ENCODE measurements at regions not wholly inside any gene's neighbourhood (a gene's known extent, or its start where the extent isn't known, plus 50 kb on each side); places are given as distances from the start of the nearest gene placed in this dataset.

- DNase-seq = no peak
Observed at GRCh38 chr9:28234133-28234893, 661.0 kb upstream of the C9orf72 start.

GRCh38 chr9:28234894-28235277 lies 661.6 kb upstream of the C9orf72 start:
- DNase-seq = no peak

- DNase-seq = no peak
Observed at GRCh38 chr9:28249424-28249823, 676.1 kb upstream of the C9orf72 start.

- DNase-seq = no peak
Observed at GRCh38 chr9:28255174-28255573, 681.9 kb upstream of the C9orf72 start.

- no peak for DNase-seq
Observed at GRCh38 chr9:28260330-28260729, 687.0 kb upstream of the C9orf72 start.

- DNase-seq = no peak
Observed at GRCh38 chr9:28264368-28264767, 691.1 kb upstream of the C9orf72 start.

- no peak for DNase-seq
Observed at GRCh38 chr9:28267351-28267750, 694.1 kb upstream of the C9orf72 start.

GRCh38 chr9:28270156-28270555 lies 696.9 kb upstream of the C9orf72 start:
- no peak for DNase-seq

GRCh38 chr9:28272127-28272526 lies 698.8 kb upstream of the C9orf72 start:
- no peak for DNase-seq

- DNase-seq = no peak
Observed at GRCh38 chr9:28287455-28287854, 714.2 kb upstream of the C9orf72 start.

GRCh38 chr9:28289746-28290145 lies 716.5 kb upstream of the C9orf72 start:
- no peak for DNase-seq

- no peak for DNase-seq
Observed at GRCh38 chr9:28293369-28294090, 720.2 kb upstream of the C9orf72 start.

- no peak for DNase-seq
Observed at GRCh38 chr9:28301281-28301680, 728.0 kb upstream of the C9orf72 start.

- no peak for DNase-seq
Observed at GRCh38 chr9:28317745-28318144, 744.5 kb upstream of the C9orf72 start.

GRCh38 chr9:28318515-28318914 lies 745.2 kb upstream of the C9orf72 start:
- no peak for DNase-seq

- no peak for DNase-seq
Observed at GRCh38 chr9:28319981-28320380, 746.7 kb upstream of the C9orf72 start.

GRCh38 chr9:28320616-28321015 lies 747.3 kb upstream of the C9orf72 start:
- no peak for DNase-seq

- no peak for DNase-seq
Observed at GRCh38 chr9:28329323-28329722, 756.0 kb upstream of the C9orf72 start.

GRCh38 chr9:28332648-28333047 lies 759.4 kb upstream of the C9orf72 start:
- no peak for DNase-seq

- DNase-seq = no peak
Observed at GRCh38 chr9:28341913-28342312, 768.6 kb upstream of the C9orf72 start.

GRCh38 chr9:28342815-28343338 lies 769.6 kb upstream of the C9orf72 start:
- no peak for DNase-seq

- no peak for DNase-seq
Observed at GRCh38 chr9:28363151-28363562, 789.9 kb upstream of the C9orf72 start.

GRCh38 chr9:28365020-28365640 lies 791.8 kb upstream of the C9orf72 start:
- no peak for DNase-seq

- DNase-seq = no peak
Observed at GRCh38 chr9:28365728-28366127, 792.4 kb upstream of the C9orf72 start.
